Hepatocyte (in vitro differentiated cells): ENCODE measurements at regions not wholly inside any gene's neighbourhood (a gene's known extent, or its start where the extent isn't known, plus 50 kb on each side); places are given as distances from the start of the nearest gene placed in this dataset.

Source experiments
- CTCF ChIP-seq: fragments of 200-600 bp; sonication (generic); IDR thresholded peaks from 2 replicates; pipeline ENCODE4 v1.5.1; 2016; ENCODE audit warnings: antibody characterized with exemption, mild to moderate bottlenecking; ENCODE audit not compliant: poor library complexity
- EZH2 ChIP-seq: fragments of 200-600 bp; sonication (generic); IDR thresholded peaks from 2 replicates; pipeline ENCODE4 v1.6.1; 2016; ENCODE audit warnings: antibody characterized with exemption, mild to moderate bottlenecking, borderline replicate concordance

GRCh38 chr3:64837986-64838735, 150.4 kb upstream of the ADAMTS9 start:
- no peak for TF ChIP-seq EZH2
- TF ChIP-seq CTCF = no peak
